ENCODE measurements at regions not wholly inside any gene's neighbourhood (a gene's known extent, or its start where the extent isn't known, plus 50 kb on each side); places are given as distances from the start of the nearest gene placed in this dataset.

DNA sequence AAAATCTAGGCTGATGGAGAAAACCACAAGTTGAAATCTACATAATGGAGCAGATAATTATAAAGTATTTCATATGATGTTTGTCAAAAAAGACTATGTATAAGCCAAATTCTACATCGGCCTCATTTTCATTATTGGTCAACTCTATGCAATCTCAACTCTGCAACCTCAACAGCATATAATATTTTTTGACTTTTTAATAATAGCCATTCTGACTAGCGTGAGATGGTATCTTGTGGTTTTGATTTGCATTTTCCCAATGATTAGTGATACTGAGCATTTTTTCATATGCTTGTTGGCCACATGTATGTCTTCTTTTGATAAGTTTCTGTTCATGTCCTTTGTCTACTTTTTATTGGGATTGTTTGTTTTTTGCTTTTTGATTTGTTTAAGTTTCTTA lies 496.1 kb upstream of the SLC39A10 start:
- TF ChIP-seq CTCF (IDR thresholded peaks at IDR 0.05) (no peak), EP300 (IDR thresholded peaks at IDR 0.05) (no peak), POLR2A (IDR thresholded peaks at IDR 0.05) (no peak), POLR2AphosphoS5 (IDR thresholded peaks at IDR 0.05) (no peak)

Measured in stomach (tissue), 4 donors.